Bronchial epithelial cell (primary cell): ENCODE measurements at regions not wholly inside any gene's neighbourhood (a gene's known extent, or its start where the extent isn't known, plus 50 kb on each side); places are given as distances from the start of the nearest gene placed in this dataset.

Experiments used
- DNase-seq: peaks from one replicate; pipeline ENCODE4 v3.0.0-alpha.2; 2010; ENCODE audit warnings: low read depth
- FAIRE-seq: peaks from 2 replicates; lab custom pipeline; 2011; peaks lifted over from hg19 to GRCh38; lab: Jason Lieb, UNC
- H3K27me3 ChIP-seq: 2 replicates; pipeline ENCODE4 v1.5.1; 2011; ENCODE audit warnings: low read length; ENCODE audit not compliant: control insufficient read depth, insufficient read depth
- H3K36me3 ChIP-seq: 2 replicates; pipeline ENCODE4 v1.5.1; 2011; ENCODE audit warnings: low read length; ENCODE audit not compliant: control insufficient read depth, insufficient read depth
- H3K4me3 ChIP-seq: 2 replicates; pipeline ENCODE4 v1.5.1; 2011; ENCODE audit warnings: mild to moderate bottlenecking, low read depth, low read length, control low read depth
- TF ChIP-seq, protein P1 (sequence below): IDR thresholded peaks from 2 replicates; pipeline ENCODE4 v1.5.1; 2011; ENCODE audit warnings: mild to moderate bottlenecking, moderate library complexity, low read length, control low read depth, inconsistent platforms; ENCODE audit not compliant: insufficient read depth, severe bottlenecking

GRCh38 chr3:76942101-76942500 is 97.8 kb upstream of the ROBO2 start:
- Histone ChIP-seq H3K27me3 (no peaks in the 10 kb centered on the region), H3K4me3 (no peak overlapping the region), H3K36me3 (no peaks in the 10 kb centered on the region)
- TF ChIP-seq, protein P1, sequence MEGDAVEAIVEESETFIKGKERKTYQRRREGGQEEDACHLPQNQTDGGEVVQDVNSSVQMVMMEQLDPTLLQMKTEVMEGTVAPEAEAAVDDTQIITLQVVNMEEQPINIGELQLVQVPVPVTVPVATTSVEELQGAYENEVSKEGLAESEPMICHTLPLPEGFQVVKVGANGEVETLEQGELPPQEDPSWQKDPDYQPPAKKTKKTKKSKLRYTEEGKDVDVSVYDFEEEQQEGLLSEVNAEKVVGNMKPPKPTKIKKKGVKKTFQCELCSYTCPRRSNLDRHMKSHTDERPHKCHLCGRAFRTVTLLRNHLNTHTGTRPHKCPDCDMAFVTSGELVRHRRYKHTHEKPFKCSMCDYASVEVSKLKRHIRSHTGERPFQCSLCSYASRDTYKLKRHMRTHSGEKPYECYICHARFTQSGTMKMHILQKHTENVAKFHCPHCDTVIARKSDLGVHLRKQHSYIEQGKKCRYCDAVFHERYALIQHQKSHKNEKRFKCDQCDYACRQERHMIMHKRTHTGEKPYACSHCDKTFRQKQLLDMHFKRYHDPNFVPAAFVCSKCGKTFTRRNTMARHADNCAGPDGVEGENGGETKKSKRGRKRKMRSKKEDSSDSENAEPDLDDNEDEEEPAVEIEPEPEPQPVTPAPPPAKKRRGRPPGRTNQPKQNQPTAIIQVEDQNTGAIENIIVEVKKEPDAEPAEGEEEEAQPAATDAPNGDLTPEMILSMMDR: no peak
- DNase-seq: no peak
- FAIRE-seq: no peak

DNA sequence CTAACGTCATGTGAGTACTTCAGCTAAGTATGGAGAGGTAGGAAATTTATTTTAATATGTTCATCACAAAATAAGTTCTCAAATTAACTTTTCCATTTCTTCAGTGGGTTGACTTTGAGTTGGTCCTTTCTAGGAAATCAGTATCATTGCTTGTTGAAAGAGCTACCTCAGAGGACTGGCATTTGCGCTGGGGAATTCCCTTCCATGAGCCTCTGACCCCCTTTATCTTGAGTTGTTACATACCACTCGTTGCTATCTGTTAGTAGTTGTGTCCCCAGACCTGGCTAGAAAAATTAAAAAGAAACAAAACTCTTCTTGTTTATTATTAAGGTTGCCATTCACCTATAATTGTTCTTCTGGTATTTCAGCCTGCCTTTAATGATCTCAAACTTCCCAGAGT is 96.8 kb upstream of the ROBO2 start:
- FAIRE-seq (no peak), DNase-seq (peak; percentile 3)
- TF ChIP-seq, protein P1: no peak
- H3K27me3 ChIP-seq: no peaks in the 10 kb centered on the region
- no peak overlapping the region for H3K4me3 ChIP-seq
- no peaks in the 10 kb centered on the region for H3K36me3 ChIP-seq

GRCh38 chr3:76943671-76944070 is 96.2 kb upstream of the ROBO2 start:
- Histone ChIP-seq H3K4me3 (no peak overlapping the region), H3K36me3 (no peaks in the 10 kb centered on the region), H3K27me3 (no peaks in the 10 kb centered on the region)
- no peak for FAIRE-seq
- TF ChIP-seq, protein P1: no peak
- DNase-seq: peak; percentile 69

- DNase-seq (no peak), FAIRE-seq (no peak)
- Histone ChIP-seq H3K4me3 (no peak overlapping the region), H3K27me3 (no peaks in the 10 kb centered on the region), H3K36me3 (no peaks in the 10 kb centered on the region)
- TF ChIP-seq, protein P1: no peak
These were observed 90.9 kb upstream of the ROBO2 start for GRCh38 chr3:76949033-76949432.

DNA sequence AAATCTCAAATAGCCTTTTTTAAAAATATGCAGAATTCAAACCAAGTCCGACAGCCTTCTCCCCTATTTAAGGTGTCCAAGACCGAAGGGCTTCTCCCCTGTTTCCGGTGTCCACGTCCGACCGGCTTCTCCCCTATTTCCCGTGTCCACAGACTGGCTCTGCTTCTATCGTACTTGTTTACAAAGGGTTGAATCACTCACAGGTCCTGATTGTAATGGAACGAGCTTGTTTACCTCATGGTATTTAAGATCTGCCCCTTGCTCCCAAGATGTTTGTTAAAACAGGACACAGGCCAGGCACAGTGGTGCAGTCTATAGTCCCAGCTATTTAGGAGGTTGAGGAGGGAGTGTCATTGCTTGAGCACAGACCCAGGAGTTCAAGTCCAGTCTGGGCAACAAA is 90.4 kb upstream of the ROBO2 start:
- TF ChIP-seq, protein P1: no peak
- H3K27me3 ChIP-seq: no peaks in the 10 kb centered on the region
- no peak for FAIRE-seq
- DNase-seq: peak; percentile 15
- H3K4me3 ChIP-seq: no peak overlapping the region
- no peaks in the 10 kb centered on the region for H3K36me3 ChIP-seq

- DNase-seq: no peak
- TF ChIP-seq, protein P1: no peak
- no peaks in the 10 kb centered on the region for H3K27me3 ChIP-seq
- H3K36me3 ChIP-seq: no peaks in the 10 kb centered on the region
- FAIRE-seq: no peak
- no peak overlapping the region for H3K4me3 ChIP-seq
These were observed 89.3 kb upstream of the ROBO2 start for GRCh38 chr3:76950590-76950989.
